NCI-H526 (cell line): ENCODE measurements at regions not wholly inside any gene's neighbourhood (a gene's known extent, or its start where the extent isn't known, plus 50 kb on each side); places are given as distances from the start of the nearest gene placed in this dataset.

ENCODE experiments used
- DNase-seq, 2 experiments: peaks; one replicate each; lab custom pipeline; 2025; lab: John Stamatoyannopoulos, UW

DNA sequence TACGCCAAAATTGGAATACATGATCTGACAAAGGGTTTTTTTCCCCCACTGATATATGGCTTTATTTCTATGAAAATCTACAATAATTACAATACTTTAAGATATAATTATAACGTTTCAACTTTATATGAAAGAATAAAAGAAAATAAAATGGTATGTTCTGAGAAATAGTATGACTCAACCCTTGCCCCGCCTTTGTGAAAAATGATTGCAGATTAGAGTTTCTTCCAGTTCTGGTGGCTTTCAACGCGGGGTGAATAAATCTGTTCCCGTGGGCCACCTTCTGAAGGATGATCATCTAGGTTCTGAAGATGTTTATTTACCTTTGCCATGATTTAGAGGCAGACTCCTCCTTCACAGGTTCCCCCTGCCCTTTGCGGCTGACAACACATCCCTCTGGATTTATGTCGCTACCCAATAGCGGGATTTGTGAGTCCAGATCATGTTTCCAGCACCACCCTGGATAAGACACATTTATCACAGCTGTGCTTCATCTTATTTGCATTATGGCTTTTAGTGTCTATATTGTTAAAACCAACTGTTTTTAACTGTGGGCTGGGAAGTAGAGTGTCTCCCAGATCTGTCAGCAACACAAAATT lies 607.0 kb upstream of the KIRREL3 start:
- peak; percentile 97 for DNase-seq

DNA sequence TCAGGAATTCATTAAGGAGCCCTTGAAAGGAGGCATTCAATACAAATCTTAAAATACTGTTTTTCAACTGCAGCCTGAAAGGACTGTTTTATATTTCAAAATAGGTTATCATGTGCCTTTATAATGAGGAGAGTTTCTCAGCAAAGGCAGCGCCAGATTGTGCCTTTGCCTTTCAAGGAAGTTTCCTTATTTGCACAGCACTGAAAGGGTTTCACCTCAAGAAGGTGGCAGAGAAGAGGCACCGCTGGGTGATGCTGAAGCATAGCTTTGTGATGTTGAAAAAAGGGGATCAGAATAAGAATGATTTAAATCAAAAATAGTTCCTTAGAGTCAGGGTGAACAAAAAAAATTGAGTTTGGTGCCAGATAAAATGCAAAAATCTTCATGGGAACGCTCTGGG lies 601.0 kb upstream of the KIRREL3 start:
- DNase-seq = no peak

DNA sequence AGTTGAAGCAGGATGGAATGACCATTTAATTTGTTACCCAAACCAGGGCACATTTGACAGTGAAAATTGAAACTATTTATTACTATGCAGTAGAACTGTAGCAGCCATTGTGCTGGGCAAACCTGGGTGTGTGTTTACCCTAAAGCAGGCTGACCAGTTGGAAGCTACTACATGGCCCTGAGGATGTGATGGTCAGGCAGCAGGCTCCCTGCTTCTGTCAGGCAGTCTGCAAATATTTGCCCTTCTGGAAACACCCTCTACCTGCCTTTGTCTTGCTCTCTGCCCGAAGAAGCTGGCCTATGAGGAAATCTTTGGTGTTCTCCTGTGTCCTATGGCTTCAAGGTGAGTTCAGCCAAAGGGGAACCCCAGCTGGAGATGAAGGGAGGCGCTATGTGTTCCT lies 600.1 kb upstream of the KIRREL3 start:
- DNase-seq = peak in 1 of 2 experiments; percentile 74

DNA sequence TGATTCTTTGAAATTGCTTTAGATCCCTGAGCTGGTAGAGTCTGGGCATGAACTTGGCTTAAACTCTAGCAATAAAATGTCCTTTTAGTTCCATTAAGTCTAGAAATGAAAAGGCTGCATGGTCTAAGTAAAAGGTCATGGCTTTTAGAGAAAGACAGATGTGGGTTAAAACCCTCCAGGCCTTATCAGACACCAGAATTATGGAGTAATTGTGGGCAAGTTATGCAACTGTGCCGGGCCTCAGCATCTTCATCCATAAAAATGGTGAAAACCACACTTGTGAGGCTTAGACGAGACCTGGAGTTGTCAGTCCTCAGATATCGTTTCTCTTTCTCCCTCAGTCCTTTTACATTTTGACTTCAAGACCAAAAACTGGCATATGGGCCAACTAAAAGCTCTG lies 597.9 kb upstream of the KIRREL3 start:
- no peak for DNase-seq

DNA sequence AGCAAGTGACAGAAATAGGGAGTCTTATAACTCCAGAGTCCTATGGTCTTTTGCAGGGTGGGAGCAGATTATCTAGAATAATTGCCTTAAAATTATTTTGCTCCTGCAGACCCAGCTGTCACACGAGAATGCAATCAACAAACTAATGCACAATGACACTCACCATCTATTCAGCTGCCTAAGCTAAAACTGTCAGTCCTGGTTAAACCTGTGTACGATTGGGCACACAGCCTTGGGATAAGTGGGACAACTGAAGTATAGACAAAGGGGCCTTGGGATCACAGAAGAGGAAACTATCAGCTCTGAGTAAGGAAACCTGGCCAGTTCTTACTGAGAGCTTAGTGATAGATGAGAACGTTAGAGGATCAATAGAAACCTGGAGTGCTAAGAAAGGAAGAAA lies 595.9 kb upstream of the KIRREL3 start:
- no peak for DNase-seq

DNA sequence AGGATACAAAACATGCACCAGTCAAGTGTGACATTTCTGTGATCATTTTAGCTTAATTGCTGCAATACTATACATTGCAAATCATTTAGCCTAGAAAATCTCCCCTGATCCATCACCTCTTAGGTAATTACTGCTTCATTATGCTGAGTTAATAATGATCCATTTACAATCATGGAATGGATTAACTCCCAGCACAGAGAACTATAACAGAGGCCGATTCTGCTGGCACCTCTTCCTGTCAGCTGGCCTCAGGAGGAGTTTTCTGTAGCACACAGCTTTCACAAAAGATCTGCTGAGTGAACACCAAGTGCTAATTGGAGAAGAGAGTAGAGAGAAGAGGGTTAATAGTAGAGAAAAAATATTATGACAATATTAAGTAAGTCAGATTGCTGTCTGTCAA lies 591.8 kb upstream of the KIRREL3 start:
- no peak for DNase-seq

DNA sequence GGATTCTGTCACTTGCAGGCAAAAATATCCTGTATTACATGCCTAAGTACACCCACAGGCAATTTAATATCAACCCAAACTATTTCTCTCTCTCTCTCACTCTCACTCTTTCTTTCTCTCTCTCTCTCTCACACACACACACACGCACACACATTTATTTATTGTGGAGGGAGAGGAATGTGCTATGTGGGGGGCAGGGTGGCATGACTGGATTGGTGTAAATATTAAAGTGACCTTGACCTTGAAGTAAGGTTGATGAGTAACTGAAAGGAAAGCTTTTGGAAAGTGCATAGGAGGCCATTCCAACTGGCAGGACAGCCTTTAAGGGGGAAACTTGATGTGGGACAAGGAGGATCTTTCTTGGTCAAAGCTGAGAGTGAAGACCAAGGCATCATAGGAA lies 589.7 kb upstream of the KIRREL3 start:
- no peak for DNase-seq

DNA sequence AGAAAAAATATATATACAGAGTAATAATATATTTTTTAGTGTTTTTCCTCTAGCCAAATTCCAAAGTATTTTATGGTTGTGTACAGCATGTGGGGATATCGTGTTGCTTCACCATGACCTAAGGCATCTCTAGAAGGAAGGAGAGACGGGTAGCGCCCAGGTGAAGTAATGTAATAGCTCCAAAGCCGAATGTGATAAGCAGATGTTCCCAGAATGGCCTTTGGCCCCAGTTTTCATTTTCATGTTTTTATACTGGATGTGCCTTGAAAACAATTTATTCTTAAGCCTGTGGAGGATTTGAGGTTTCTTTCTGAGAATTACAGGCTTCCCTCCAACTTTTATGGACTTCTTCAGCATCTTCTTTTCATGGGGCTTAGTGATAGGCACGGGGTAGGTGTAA lies 587.9 kb upstream of the KIRREL3 start:
- DNase-seq = no peak

DNA sequence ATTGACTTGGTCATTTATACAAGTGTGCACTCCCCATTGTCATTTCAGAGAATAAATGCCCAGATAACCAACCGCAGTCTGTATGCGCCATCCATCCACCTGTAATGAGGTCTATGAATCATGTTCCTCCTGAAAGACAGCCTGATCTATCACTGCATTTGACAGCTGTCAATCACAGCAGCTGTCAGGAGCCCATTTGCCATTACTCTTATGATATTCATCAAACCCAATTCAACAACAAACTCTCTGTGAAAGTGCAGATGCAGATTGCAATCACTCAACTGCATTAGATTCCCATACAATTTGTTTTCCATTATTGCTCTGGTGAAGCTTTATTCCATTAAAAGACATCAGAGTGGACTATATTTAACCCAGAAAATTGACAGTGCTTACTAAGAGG lies 586.9 kb upstream of the KIRREL3 start:
- DNase-seq = no peak

DNA sequence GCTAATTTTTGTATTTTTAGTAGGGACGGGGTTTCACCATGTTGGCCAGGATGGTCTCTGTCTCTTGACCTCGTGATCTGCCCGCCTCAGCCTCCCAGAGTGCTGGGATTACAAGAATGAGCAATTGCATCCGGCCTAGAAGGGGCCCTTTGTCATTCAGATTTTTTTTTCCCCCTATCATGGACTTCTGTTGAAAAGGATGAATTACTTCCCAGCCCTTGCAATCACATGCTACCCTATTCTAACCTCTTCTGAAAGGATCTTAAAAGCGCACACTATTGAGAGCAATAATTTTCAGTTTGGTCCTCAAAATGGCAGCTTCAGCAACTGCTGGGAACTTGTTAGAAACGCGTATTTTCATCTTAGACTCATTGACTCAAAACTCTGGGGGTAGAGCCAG lies 575.6 kb upstream of the KIRREL3 start:
- DNase-seq = no peak

DNA sequence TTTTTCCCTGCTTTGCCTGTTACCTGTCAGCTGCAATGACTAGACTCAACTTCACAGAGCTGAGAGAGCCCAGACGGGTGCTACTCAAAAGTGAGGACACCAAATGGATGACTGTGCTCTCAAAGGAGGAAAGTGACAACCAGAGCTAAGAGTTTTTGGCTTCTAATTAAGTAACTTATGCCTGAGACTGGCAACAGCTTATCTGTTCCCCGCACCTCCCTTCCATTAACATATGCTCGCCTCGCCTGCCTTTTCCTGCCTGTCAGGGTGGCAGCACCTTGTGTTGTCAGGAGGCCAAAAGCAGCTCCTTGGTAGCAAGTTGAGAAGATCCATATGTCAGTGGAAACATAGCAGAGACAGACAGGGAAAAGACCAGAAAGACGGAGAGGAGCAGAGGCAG lies 573.9 kb upstream of the KIRREL3 start:
- DNase-seq = no peak

DNA sequence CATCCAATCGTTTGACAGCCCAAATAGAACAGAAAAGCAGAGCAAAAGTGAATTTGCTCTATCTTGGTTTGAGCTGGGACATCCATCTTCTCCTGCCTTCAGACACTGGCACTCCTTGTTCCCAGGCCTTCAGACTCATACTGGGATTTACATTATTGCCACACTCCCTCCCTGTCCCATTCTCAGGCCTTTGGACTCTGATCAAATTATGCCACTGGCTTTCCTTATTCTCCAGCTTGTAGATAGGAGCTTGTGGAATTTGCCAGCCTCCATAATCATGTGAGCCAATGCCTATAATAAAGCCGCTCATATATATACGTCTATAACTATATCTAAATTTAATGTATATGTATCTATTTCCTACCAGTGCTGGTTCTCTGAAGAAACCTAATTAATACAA lies 568.3 kb upstream of the KIRREL3 start:
- no peak for DNase-seq

DNA sequence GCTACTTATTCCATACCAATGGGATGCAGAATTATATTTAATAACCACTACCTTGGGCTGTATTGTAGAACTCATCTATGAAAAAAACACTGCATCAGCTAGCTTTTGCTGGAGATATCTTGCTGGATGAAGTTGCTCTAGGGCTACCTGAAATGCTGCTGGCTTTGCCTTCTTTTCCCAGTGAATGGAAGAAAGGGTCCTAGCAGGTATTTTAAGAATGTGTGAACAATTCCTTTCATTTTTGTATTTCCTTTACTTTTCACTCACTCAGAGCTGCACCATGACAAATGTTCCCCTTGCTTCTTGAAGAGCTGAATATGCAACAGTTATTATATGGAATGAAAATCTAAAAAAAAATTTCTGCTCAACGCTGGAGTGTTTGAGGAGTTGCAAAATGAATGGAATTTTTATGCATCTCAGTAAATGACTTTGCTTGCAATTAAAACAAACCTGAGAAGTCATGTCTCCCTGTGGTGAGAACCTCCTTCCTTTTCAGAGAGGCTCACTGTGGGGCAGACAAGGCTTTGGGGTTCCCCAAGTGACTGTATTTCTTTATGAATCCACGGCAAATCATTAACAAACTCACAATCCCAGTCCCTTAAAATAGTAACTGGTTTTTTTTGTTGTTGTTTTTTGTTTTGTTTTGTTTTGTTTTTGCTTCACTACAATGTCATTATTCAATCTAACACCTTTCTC lies 566.8 kb upstream of the KIRREL3 start:
- DNase-seq = no peak

DNA sequence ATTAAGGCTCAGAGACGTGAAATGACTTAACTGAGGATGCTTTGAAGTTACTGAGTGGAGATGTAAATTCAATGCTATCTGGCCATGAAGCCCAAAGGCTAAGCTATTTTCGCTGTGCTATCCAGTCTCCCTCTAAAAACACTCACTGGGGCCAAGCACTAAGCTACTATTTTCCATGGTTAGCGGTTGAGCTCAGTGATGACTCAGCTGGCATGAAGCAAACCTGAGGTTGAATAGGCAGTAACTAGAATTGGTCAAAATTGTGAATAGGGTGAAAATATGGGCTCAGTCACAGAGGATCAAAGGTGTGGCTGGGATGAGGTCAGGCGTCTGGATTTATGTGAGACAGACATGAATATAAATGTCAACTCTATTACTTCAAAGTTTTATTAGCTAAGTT lies 564.2 kb upstream of the KIRREL3 start:
- no peak for DNase-seq

DNA sequence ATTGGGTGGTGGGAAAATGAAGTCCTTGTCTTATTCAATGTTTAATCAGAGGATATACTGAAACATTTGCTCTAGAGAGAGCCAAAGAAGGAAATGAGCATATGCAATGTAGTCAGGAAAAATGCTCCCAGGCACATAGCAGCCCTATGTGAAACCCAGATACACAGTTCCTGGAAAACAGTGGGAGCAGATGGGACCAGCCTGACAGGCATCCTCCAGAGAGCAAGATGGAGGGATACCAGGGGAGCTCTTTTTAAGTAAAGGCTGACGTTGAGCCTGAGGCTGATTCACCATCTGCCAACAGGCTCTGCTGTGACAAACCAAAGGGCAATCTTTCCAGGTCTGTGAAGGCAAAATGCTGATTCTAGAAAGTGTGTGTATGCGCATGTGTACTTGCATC lies 559.4 kb upstream of the KIRREL3 start:
- no peak for DNase-seq

DNA sequence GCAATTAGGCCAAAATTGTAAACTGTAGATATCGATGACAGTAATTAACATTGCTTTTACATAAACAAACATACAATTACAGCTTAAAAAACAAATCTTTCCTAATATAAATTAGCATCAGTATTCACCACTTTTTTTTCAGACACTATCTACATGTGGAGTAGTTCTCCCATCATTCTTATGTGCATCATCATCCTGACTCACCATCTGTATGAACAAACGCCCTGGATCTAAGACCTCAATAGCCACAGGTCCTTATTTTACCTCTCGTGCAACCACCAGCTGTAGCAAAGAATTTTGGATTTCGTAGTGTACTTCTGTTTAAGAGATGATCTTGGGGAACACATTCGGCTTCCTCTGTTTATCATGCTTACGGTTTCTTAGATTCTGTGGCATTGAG lies 551.9 kb upstream of the KIRREL3 start:
- no peak for DNase-seq

DNA sequence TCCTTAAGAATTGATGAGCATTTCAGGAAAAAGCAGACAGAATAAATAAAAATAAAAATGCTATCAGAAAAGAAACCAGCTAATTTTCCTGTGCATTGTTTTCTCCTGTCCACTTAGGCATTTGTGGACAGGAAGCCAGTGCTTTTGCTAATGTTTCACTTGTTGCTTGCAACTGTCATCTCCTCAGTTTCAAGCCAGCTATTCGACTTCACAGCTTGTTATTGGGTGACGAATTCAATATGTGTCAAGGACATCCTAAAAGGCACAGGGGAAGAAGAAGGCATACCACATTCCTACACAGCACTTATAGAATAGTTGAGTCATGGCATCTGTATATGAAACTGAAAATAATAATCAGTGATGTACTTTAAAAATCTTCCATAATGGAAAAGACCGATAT lies 530.6 kb upstream of the KIRREL3 start:
- no peak for DNase-seq

DNA sequence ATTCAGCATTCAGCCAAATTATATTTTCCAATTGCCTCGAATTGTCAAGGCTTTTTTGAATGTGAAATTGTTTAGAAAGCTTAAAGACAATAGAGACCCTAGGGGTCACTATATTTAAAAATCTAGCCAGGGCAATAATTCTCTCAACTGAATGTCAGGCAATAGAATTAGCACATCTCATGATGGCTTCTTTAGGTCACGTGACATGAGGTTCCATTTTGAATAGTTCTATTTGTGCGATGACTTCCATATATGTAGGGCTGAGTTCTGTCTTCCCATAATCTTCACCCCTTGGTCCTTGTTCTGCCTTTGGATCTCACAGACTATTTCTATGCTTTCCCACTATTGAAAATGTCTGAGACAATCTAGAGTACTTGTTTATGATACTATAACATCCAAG lies 527.7 kb upstream of the KIRREL3 start:
- no peak for DNase-seq

DNA sequence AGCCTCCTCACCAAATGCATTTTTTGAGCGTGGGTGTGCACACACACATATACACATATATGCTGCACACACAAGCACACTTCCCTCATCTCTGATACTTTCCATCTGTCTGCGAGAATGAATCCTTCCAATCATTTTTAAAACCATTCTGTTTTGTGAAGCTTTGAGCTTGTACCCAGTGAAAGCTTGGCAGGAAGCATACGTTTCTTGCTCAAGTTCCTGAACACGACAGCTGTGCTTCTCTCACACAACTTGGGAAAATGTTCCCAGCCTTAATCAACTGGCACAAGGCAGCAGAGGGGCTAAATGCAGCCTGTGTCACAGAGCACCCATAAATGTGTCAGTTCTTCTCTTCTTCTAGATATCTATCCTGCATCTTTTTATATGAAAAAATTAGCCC lies 524.0 kb upstream of the KIRREL3 start:
- no peak for DNase-seq

DNA sequence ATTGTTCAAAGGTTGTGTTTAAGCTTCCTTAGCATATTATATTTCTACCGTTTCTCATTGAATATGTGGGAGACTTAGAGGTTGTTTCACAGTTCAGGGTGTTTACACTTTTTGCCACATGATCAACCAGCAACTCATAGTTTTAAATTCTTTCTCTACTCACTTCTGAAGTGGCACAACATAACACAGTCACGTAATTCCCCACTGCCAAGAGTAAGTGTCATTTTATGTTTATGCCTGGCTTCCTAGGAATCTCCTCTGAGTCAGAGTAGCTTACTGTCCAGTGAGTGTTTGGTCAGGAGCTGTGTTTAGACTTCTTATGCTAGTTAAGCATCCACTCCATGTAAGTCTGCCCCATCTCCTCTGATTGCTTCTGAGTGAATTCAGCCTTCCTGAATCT lies 520.8 kb upstream of the KIRREL3 start:
- DNase-seq = no peak

DNA sequence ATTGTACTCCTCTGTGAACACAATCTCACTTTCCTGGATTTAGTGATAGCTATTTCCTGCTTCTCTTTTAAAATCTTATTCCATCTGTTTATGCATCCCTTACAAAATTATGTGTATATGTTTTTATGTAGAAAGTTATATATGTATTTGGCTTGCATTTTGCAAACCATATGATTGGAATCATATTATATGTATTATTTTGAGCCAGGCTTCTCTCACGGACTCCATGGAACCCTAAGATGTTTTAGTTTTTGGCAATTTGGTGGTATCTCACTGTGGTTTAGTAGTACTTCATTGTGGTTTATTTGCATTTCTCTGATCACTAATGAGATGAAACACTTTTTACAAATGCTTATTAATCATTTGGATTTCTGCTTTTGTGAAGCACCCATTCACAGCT lies 507.3 kb upstream of the KIRREL3 start:
- DNase-seq = no peak

DNA sequence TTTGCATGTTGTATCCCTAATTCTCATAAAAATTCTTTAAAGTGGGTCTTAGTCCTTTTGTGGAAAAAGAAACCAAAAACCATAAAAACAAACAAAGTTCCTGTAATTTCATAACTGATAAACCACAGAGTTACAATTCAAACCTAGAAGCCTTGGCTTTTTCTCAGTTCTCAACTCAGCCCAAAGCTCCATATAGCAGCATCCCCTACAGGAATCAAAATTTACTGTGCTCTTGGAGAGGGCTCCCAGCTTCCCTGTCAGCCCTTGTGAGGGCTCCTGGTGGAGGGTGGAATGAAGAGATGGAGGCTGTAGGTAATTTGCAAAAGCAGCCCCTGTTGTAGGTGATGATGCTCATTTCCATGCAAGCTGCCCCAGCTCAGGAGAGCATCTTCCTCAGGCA lies 506.1 kb upstream of the KIRREL3 start:
- peak; percentile 14 to 67 for DNase-seq

DNA sequence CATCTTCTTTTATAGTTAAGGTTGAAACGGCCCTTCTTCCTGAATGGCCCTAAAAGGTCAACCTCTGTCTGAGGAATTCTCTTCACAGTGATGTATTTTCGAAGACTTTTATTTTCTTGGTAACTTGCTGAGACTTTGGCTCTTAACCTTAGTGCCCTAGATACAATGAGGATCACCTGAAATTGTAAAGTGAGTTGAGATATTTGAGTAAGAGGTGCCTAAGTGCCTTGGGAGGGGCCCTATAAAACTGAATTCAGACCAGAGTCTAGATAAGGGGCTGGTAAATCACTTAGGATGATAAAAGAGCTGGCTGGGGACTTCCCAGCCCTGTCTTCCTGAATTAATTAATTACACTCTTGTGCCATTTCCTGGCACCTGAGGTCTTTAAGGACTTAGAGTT lies 505.6 kb upstream of the KIRREL3 start:
- no peak for DNase-seq

DNA sequence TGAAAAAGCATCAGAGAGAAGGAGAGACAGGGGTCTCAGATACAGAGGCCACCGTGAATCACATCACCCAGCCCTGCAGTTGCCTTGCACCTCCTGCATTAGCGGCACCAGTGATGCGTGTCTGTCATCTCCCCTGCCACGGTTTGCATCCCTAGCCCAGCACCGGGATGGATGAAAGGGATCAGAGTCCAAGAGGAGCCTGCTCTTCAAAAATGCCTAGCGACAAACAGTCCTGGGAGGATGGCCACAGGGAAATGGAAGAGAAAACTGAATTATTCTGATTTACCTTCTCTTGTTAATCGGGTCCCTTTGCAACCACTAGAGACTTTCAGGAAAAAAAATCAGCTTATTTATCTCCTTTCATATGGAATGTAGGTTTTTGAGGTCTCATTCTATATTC lies 495.6 kb upstream of the KIRREL3 start:
- DNase-seq = no peak
